Skeletal muscle tissue (tissue), 3 donors: ENCODE measurements at regions not wholly inside any gene's neighbourhood (a gene's known extent, or its start where the extent isn't known, plus 50 kb on each side); places are given as distances from the start of the nearest gene placed in this dataset.

ENCODE experiments used
- H3K27ac ChIP-seq: one replicate; pipeline ENCODE4 v1.7.0; 2013; ENCODE audit warnings: mild to moderate bottlenecking, low read depth, low read length, inconsistent platforms
- H3K27me3 ChIP-seq, 3 donors: one replicate each; pipeline ENCODE4 v1.7.0; 2013; ENCODE audit warnings: low read length in 3 of 3; ENCODE audit not compliant: control insufficient read depth in 3 of 3, insufficient read depth in 3 of 3
- H3K36me3 ChIP-seq, 3 donors: one replicate each; pipeline ENCODE4 v1.7.0; 2013; ENCODE audit warnings: low read length in 3 of 3; ENCODE audit not compliant: control insufficient read depth in 3 of 3, insufficient read depth in 3 of 3
- H3K4me1 ChIP-seq, 3 donors: one replicate each; pipeline ENCODE4 v1.7.0; 2013; ENCODE audit warnings: low read length in 3 of 3, mild to moderate bottlenecking in 3 of 3; ENCODE audit not compliant: control insufficient read depth in 3 of 3, insufficient read depth in 3 of 3
- H3K4me3 ChIP-seq, 3 donors: one replicate each; pipeline ENCODE4 v1.7.0; 2013; ENCODE audit warnings: low read length in 3 of 3
- H3K9ac ChIP-seq, 3 donors: one replicate each; pipeline ENCODE4 v1.7.0; 2013; ENCODE audit warnings: low read length in 3 of 3, mild to moderate bottlenecking in 3 of 3, moderate library complexity in 2 of 3, low read depth in 1 of 3
- H3K9me3 ChIP-seq, 3 donors: one replicate each; pipeline ENCODE4 v1.7.0; 2013; ENCODE audit warnings: low read length in 3 of 3; ENCODE audit not compliant: control insufficient read depth in 3 of 3
- donor health status: Osteomylitis.

DNA sequence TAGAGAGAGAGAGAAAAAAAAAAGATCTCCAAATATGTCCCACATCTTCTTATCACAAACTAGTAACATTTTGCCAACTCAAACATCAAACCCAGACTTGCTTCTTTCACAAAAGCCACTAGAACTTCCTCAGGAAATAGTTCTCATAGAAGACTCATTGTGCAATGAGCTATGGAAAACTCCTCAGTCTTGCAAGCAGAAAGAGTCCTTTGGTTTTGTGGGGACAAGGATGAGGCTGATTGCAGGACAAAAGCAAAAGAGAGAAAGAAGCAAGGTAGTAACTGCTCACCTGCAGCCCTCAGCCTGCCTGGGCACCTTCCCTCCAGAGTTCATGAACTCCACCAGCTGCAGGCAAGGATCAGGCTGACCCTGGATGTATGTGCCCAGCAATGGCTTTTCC is 399.0 kb downstream of the IRX1 start:
- H3K4me3 ChIP-seq: no peak overlapping the region
- no peaks in the 10 kb centered on the region for H3K27me3 ChIP-seq
- no peaks in the 10 kb centered on the region for H3K36me3 ChIP-seq
- H3K27ac ChIP-seq: no peak overlapping the region
- peaks cover 0 to 5% (median 0%) of the 10 kb centered on the region in 3 donors for H3K4me1 ChIP-seq
- H3K9ac ChIP-seq: no peak overlapping the region
- H3K9me3 ChIP-seq: peaks cover 0 to 4% (median 3%) of the 10 kb centered on the region in 3 donors

DNA sequence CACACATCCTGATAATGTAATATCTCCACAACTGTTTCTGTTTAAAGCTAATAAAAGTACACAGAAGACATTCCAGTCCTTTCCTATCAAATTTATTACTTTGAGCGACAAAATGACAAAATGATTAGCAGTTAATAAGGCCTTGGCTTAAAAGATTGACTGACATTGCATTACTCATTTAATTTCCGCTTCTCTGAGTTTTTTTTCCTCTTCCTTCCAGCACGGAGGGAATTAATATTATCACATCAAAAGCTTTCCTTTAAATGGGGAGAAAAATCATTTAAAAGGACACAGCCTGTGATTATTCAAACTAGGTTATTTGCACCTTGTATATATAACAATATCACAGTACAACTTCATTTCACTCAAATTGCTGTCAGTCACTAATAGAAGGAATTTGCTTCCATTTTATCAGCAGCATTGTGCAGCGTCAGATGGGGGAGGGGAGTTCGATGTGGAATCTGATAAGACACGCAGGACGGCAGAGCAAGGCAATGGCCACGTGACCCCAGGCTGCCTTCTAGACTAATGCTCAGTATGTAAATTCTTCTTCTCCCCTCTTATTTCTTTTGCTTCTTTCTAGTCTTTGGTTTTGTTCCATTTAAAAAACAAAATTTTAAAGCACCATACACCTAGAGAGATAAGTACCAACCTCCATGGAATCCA is 400.5 kb downstream of the IRX1 start:
- H3K9ac ChIP-seq: no peak overlapping the region
- peaks cover 0 to 4% (median 3%) of the 10 kb centered on the region in 3 donors for H3K9me3 ChIP-seq
- H3K4me1 ChIP-seq: peaks cover 0 to 5% (median 0%) of the 10 kb centered on the region in 3 donors
- no peak overlapping the region for H3K27ac ChIP-seq
- H3K36me3 ChIP-seq: no peaks in the 10 kb centered on the region
- H3K4me3 ChIP-seq: no peak overlapping the region
- H3K27me3 ChIP-seq: peaks cover 0 to 1% (median 0%) of the 10 kb centered on the region in 3 donors

DNA sequence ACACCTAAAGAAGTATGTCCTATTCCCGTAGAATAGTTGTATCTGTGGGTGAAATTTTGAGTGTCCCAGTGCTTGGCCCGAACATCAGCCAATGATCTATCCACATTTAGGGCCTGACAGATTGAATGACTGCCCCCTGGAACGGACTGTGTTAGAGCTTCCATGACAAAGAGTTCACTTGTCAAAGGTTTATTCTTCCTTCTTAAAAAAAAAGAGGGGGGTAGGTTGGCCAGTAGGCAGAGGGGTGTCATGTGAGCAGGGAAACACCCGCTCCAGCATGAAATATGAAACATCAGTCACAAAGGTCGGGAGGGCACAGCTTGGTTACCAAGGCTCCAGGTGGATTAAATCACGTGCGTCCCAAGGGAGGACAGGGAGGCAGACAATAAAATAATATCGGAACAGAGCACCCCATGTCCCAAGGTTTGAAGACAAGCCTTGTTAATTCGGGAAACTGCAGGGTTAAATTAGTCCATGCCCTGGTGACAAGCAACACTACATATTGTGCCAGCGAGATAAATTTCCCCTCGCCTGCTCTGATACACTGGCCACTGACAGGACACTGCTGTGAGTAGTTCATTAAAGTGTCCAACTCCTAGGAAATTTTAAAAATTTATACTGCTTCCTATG is 401.2 kb downstream of the IRX1 start:
- Histone ChIP-seq H3K9ac (no peak overlapping the region), H3K9me3 (peaks cover 0 to 3% (median 1%) of the 10 kb centered on the region in 3 donors), H3K4me1 (peaks cover 0 to 5% (median 0%) of the 10 kb centered on the region in 3 donors), H3K27me3 (peaks cover 0 to 2% (median 0%) of the 10 kb centered on the region in 3 donors), H3K36me3 (no peaks in the 10 kb centered on the region), H3K4me3 (no peak overlapping the region), H3K27ac (no peak overlapping the region)

DNA sequence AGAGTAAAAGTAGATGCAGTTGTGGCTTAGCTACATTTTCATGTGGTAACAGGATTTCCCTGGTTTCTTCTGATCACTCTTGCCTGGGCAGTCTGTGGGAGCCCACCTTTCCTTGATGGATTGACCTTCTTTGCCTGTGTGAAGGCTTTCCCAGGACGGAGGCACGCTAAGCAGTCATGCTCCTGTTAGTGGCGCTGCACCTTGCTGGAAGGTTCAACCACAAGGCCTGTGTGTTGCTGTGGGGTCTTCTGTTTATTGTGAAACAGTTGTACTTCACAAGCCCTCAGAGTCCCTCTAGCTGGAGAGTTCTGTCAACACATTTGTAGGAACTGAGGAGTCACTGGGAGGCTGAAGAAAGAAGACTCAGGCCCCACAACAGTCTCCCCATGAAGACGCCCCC is 402.0 kb downstream of the IRX1 start:
- peaks cover 0 to 5% (median 0%) of the 10 kb centered on the region in 3 donors for H3K4me1 ChIP-seq
- no peak overlapping the region for H3K4me3 ChIP-seq
- peaks cover 0 to 3% (median under 1%) of the 10 kb centered on the region in 3 donors for H3K9me3 ChIP-seq
- no peaks in the 10 kb centered on the region for H3K36me3 ChIP-seq
- no peak overlapping the region for H3K27ac ChIP-seq
- peaks cover 0 to 2% (median 0%) of the 10 kb centered on the region in 3 donors for H3K27me3 ChIP-seq
- no peak overlapping the region for H3K9ac ChIP-seq

DNA sequence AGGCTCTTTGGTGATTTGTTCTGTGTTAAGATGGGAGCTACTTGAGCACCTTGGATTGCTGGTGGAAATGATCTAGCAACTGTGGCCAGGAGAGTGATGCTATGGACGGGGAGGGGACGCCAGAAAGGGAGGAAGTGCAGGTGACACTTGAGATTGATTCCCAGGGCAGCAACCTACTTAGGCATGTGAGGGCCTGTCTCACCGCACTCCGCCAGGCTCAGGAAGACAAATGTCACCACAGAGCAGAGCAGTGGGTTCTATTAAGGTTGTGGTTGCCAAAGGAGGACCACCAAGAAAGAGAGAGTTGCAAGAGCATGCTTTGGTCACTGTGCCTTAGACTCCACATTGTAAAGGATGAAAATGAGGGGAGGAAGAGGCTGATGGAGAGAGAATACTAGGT is 404.3 kb downstream of the IRX1 start:
- H3K4me1 ChIP-seq: peaks cover 0 to 2% (median 0%) of the 10 kb centered on the region in 3 donors
- no peaks in the 10 kb centered on the region for H3K36me3 ChIP-seq
- no peak overlapping the region for H3K4me3 ChIP-seq
- H3K27ac ChIP-seq: no peak overlapping the region
- no peak overlapping the region for H3K9ac ChIP-seq
- H3K27me3 ChIP-seq: peaks cover 0 to 2% (median 0%) of the 10 kb centered on the region in 3 donors
- peaks cover 0 to 4% (median 0%) of the 10 kb centered on the region in 3 donors for H3K9me3 ChIP-seq

DNA sequence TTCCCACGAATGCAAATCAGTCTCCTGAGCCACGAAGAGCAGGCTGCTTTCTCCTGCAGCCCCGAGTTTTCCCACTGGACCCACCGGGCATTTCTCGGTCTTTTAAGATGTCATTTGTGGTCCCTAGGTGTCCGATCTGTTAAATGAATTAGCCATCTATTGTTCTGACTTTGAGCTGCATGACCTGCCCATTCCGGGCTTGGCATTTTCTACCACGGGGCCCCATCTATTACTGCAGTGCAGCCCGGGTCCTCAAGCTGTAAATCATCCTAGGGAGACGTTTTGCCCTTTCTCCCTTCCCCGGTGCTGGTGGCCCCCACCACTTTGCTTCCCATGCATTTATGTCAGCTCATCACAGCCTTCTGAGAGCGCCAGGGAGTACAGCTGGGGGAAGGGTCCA is 405.4 kb downstream of the IRX1 start:
- Histone ChIP-seq H3K27ac (no peak overlapping the region), H3K4me1 (no peaks in the 10 kb centered on the region), H3K9ac (no peak overlapping the region), H3K9me3 (peaks cover 0 to 4% (median 0%) of the 10 kb centered on the region in 3 donors), H3K36me3 (no peaks in the 10 kb centered on the region), H3K4me3 (no peak overlapping the region), H3K27me3 (peaks cover 0 to 2% (median 0%) of the 10 kb centered on the region in 3 donors)

DNA sequence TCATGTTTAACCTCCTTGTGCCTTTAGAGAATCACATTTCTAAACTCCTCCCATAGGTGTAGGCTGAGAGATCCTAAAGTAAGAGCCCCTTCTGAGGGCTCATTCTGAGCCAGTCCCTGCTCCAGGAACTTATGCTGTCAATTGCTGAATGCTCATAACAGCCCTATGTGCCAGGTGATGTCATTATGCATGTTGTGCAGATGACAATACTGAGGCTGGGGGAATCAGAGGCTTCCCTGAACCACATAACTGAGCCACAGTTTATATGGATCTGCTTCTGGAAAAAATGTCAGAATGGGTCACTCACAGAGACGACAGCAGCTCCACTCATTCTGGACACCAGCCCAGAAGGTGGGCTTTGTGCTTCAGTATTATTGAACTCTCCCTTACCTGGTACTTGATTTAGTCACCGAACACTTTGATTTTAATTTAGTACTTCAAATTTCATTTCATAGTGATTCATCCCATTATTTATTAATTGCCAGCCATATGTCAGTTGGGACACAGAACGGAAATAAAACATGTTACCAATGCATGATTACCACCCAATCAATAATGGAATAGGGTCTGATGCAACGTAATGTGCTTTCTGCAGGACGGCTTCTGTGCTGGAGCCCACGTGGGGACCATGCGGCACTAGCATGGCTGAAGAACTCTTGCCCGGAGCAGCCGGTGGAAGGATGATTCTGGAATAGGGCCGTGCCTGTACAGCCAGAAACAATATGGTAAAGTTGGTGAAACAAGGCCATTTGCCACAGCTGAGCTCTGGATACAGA is 406.3 kb downstream of the IRX1 start:
- H3K36me3 ChIP-seq: no peaks in the 10 kb centered on the region
- H3K27ac ChIP-seq: no peak overlapping the region
- H3K9me3 ChIP-seq: peaks cover 0 to 4% (median 0%) of the 10 kb centered on the region in 3 donors
- H3K4me3 ChIP-seq: no peak overlapping the region
- peaks cover 0 to 2% (median 0%) of the 10 kb centered on the region in 3 donors for H3K27me3 ChIP-seq
- no peak overlapping the region for H3K9ac ChIP-seq
- no peaks in the 10 kb centered on the region for H3K4me1 ChIP-seq

DNA sequence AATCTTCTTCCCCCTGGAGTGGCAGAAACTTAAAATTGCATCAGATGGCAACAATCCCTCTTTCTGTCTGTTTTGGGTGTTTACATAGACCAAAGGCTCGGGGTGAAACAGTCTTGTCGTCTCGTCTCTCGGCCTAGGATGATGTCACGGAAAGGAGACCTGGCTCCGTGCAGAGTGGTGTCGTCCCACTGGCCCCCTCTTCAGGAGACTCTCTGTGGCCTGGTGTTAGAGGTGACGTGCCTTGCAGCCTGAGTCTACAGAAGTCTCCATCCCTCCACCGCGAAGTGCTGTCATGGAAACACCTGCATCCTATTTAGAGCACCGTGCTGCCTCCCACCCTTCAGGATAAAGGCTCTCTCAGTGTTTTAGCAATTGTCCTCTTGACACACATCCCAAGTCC is 409.7 kb downstream of the IRX1 start:
- Histone ChIP-seq H3K9ac (no peak overlapping the region), H3K4me3 (no peak overlapping the region), H3K27me3 (peaks cover 0 to 2% (median 0%) of the 10 kb centered on the region in 3 donors), H3K36me3 (no peaks in the 10 kb centered on the region), H3K9me3 (peaks cover 0 to 4% (median 0%) of the 10 kb centered on the region in 3 donors), H3K27ac (no peak overlapping the region), H3K4me1 (no peaks in the 10 kb centered on the region)

DNA sequence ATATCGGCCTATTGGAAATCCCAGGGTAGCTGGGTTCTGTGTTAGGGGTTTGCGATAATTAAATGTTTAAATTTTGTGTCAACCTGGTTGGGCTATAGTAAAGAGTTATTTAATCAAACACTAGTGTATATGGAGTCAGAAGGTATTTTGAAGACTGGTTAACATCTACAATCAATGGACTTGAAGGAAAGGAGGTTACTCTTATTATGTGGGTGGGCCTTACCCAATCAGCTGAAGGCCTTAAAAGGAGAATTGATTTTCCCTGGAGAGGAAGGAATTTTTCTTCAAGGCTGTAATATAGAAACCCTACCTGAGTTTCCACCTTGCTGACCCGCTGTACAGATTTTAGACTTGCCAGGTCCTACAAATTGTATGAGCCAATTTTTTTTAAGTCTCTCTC is 411.4 kb downstream of the IRX1 start:
- Histone ChIP-seq H3K27me3 (no peaks in the 10 kb centered on the region), H3K36me3 (no peaks in the 10 kb centered on the region), H3K4me1 (no peaks in the 10 kb centered on the region), H3K4me3 (no peak overlapping the region), H3K27ac (no peak overlapping the region), H3K9ac (no peak overlapping the region), H3K9me3 (peaks cover 0 to 4% (median 0%) of the 10 kb centered on the region in 3 donors)

DNA sequence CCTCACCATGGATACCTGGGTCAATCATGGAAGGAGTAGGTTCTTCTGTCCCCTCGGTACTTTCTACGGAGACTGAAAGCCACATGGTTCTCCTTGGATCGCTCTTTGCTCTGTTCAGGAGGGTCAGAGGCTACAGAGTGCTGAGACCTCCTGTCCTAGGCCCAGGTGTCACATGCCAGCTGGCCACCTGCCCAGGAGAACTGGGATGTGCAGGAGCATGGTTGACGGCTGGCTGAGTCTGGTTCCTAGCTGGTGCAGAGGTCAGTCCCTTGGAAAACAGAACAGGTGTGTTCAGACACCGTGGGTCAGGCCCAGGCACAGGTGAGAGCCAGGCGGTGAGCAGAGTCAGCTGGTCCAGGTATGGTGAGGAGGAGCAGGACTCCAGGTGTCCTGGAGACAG is 416.3 kb downstream of the IRX1 start:
- H3K4me1 ChIP-seq: no peaks in the 10 kb centered on the region
- H3K27ac ChIP-seq: no peak overlapping the region
- H3K4me3 ChIP-seq: no peak overlapping the region
- H3K9ac ChIP-seq: no peak overlapping the region
- no peaks in the 10 kb centered on the region for H3K27me3 ChIP-seq
- peaks cover 0 to 2% (median 0%) of the 10 kb centered on the region in 3 donors for H3K9me3 ChIP-seq
- H3K36me3 ChIP-seq: no peaks in the 10 kb centered on the region
